Neural cell (in vitro differentiated cells): ENCODE measurements at regions not wholly inside any gene's neighbourhood (a gene's known extent, or its start where the extent isn't known, plus 50 kb on each side); places are given as distances from the start of the nearest gene placed in this dataset.

Experiments
- H2AFZ ChIP-seq: fragments of 200-600, 300-800 bp; sonication (generic), shearing (Covaris generic); 2 replicates; pipeline ENCODE4 v1.6.0; 2014; ENCODE audit warnings: low read depth, mild to moderate bottlenecking, antibody characterized with exemption, low read length, moderate library complexity
- H3F3A ChIP-seq: fragments of 200-600 bp; shearing (Covaris generic); 2 replicates; pipeline ENCODE4 v1.6.1; 2016; ENCODE audit warnings: mild to moderate bottlenecking, moderate library complexity, mixed read lengths, antibody characterized with exemption, low read length; ENCODE audit not compliant: insufficient read depth, poor library complexity, severe bottlenecking
- H3K27ac ChIP-seq: fragments of 200-600, 300-800 bp; sonication (generic), shearing (Covaris generic); 2 replicates; pipeline ENCODE4 v1.5.1; 2014; ENCODE audit warnings: mild to moderate bottlenecking, low read length, moderate library complexity
- H3K27me3 ChIP-seq: fragments of 300-800, 200-600 bp; sonication (generic), shearing (Covaris generic); 2 replicates; pipeline ENCODE4 v1.6.0; 2014; ENCODE audit warnings: mild to moderate bottlenecking, low read depth, low read length, moderate library complexity; ENCODE audit not compliant: insufficient read depth
- H3K36me3 ChIP-seq: fragments of 300-800, 200-600 bp; sonication (generic), shearing (Covaris generic); 2 replicates; pipeline ENCODE4 v1.5.1; 2014; ENCODE audit warnings: mild to moderate bottlenecking, antibody characterized with exemption, low read length, moderate library complexity; ENCODE audit not compliant: insufficient read depth
- H3K4me2 ChIP-seq: fragments of 300-800, 200-600 bp; sonication (generic), shearing (Covaris generic); 2 replicates; pipeline ENCODE4 v1.6.0; 2014; ENCODE audit warnings: mild to moderate bottlenecking, low read length
- H3K4me3 ChIP-seq: fragments of 300-800, 200-600 bp; sonication (generic), shearing (Covaris generic); 2 replicates; pipeline ENCODE4 v1.5.1; 2014; ENCODE audit warnings: mild to moderate bottlenecking, low read length, moderate library complexity
- H3K79me2 ChIP-seq: fragments of 200-600 bp; shearing (Covaris generic); replicated peaks from 2 replicates; pipeline ENCODE4 v1.6.0; 2014; ENCODE audit warnings: mild to moderate bottlenecking, low read length, moderate library complexity; ENCODE audit not compliant: insufficient read depth
- H3K9ac ChIP-seq: fragments of 300-800, 200-600 bp; sonication (generic), shearing (Covaris generic); 2 replicates; pipeline ENCODE4 v1.6.1; 2016; ENCODE audit warnings: mild to moderate bottlenecking, low read length, mixed read lengths
- H3K9me2 ChIP-seq: fragments of 200-600 bp; shearing (Covaris generic); 2 replicates; pipeline ENCODE4 v1.6.1; 2016; ENCODE audit warnings: mild to moderate bottlenecking, low read length, mixed read lengths; ENCODE audit not compliant: insufficient read depth
- H3K9me3 ChIP-seq: fragments of 200-600, 300-800 bp; sonication (generic), shearing (Covaris generic); 2 replicates; pipeline ENCODE4 v1.6.1; 2016; ENCODE audit warnings: mild to moderate bottlenecking, mixed run types, low read length, moderate library complexity, mixed read lengths
- H4K20me1 ChIP-seq: fragments of 200-600 bp; shearing (Covaris generic); 2 replicates; pipeline ENCODE4 v1.6.1; 2016; ENCODE audit warnings: mild to moderate bottlenecking, mixed run types; ENCODE audit not compliant: insufficient read depth
- CTCF ChIP-seq: fragments of 450-650 bp; IDR thresholded peaks from 2 replicates; pipeline ENCODE4 v1.5.1; 2014; ENCODE audit warnings: antibody characterized with exemption, mild to moderate bottlenecking, moderate library complexity; ENCODE audit not compliant: poor library complexity, severe bottlenecking
- EP300 ChIP-seq: fragments of 450-650 bp; conservative IDR thresholded peaks from 2 replicates; pipeline ENCODE4 v1.6.1; 2014; ENCODE audit warnings: antibody characterized with exemption, mild to moderate bottlenecking, moderate library complexity; ENCODE audit not compliant: poor library complexity, severe bottlenecking
- EZH2 ChIP-seq: fragments of 200-600, 300-800 bp; shearing (Covaris generic), sonication (generic); IDR thresholded peaks from 2 replicates; pipeline ENCODE4 v1.6.1; 2014; ENCODE audit warnings: antibody characterized with exemption, low read length, borderline replicate concordance, mild to moderate bottlenecking; ENCODE audit not compliant: insufficient read depth, poor library complexity, severe bottlenecking
- MXI1 ChIP-seq: fragments of 450-650 bp; conservative IDR thresholded peaks from 2 replicates; pipeline ENCODE4 v1.6.1; 2014; ENCODE audit warnings: antibody characterized with exemption, mild to moderate bottlenecking; ENCODE audit not compliant: poor library complexity, severe bottlenecking
- POLR2AphosphoS5 ChIP-seq: IDR thresholded peaks from 2 replicates; pipeline ENCODE4 v1.6.1; 2012
- RAD21 ChIP-seq: fragments of 450-650 bp; conservative IDR thresholded peaks from 2 replicates; pipeline ENCODE4 v1.6.1; 2014; ENCODE audit warnings: antibody characterized with exemption, mild to moderate bottlenecking, moderate library complexity
- REST ChIP-seq: IDR thresholded peaks from 2 replicates; pipeline ENCODE4 v1.6.1; 2012; ENCODE audit warnings: borderline replicate concordance
- SMC3 ChIP-seq: fragments of 450-650 bp; conservative IDR thresholded peaks from 2 replicates; pipeline ENCODE4 v1.6.1; 2014; ENCODE audit warnings: antibody characterized with exemption, mild to moderate bottlenecking, moderate library complexity; ENCODE audit not compliant: poor library complexity
- TAF1 ChIP-seq: IDR thresholded peaks from 2 replicates; pipeline ENCODE4 v1.6.1; 2012; ENCODE audit warnings: low read depth

- Histone ChIP-seq H3F3A (no peaks in the 10 kb centered on the region), H3K4me2 (no peak overlapping the region), H3K9me3 (no peaks in the 10 kb centered on the region), H3K9me2 (no peaks in the 10 kb centered on the region), H4K20me1 (no peaks in the 10 kb centered on the region), H3K27ac (no peak overlapping the region), H3K79me2 (no peaks in the 10 kb centered on the region), H2AFZ (no peak overlapping the region), H3K27me3 (no peaks in the 10 kb centered on the region), H3K4me3 (no peak overlapping the region), H3K36me3 (no peaks in the 10 kb centered on the region), H3K9ac (no peak overlapping the region)
- no peak for TF ChIP-seq TAF1
- TF ChIP-seq POLR2AphosphoS5: no peak
- no peak for TF ChIP-seq CTCF
- no peak for TF ChIP-seq REST
- no peak for TF ChIP-seq EZH2
- TF ChIP-seq MXI1: no peak
- no peak for TF ChIP-seq RAD21
- no peak for TF ChIP-seq EP300
- TF ChIP-seq SMC3: no peak
Measured at GRCh38 chr17:71296005-71296404, 824.8 kb upstream of the SOX9 start.

- H4K20me1 ChIP-seq: no peaks in the 10 kb centered on the region
- no peak overlapping the region for H3K4me3 ChIP-seq
- H3K9ac ChIP-seq: no peak overlapping the region
- H2AFZ ChIP-seq: no peak overlapping the region
- no peak overlapping the region for H3K27ac ChIP-seq
- TF ChIP-seq MXI1 (no peak), RAD21 (no peak), REST (no peak), POLR2AphosphoS5 (no peak), CTCF (no peak), SMC3 (no peak), TAF1 (no peak), EZH2 (no peak), EP300 (no peak)
- H3K4me2 ChIP-seq: no peak overlapping the region
- no peaks in the 10 kb centered on the region for H3K9me3 ChIP-seq
- no peaks in the 10 kb centered on the region for H3K27me3 ChIP-seq
- H3K9me2 ChIP-seq: no peaks in the 10 kb centered on the region
- H3K36me3 ChIP-seq: no peaks in the 10 kb centered on the region
- H3K79me2 ChIP-seq: no peaks in the 10 kb centered on the region
- H3F3A ChIP-seq: no peaks in the 10 kb centered on the region
Measured at GRCh38 chr17:71301063-71301462, 819.8 kb upstream of the SOX9 start.
